PC-3 (cell line): ENCODE measurements at regions not wholly inside any gene's neighbourhood (a gene's known extent, or its start where the extent isn't known, plus 50 kb on each side); places are given as distances from the start of the nearest gene placed in this dataset.

Experiments used
- CTCF ChIP-seq: fragments of 300-600 bp; sonication (generic); conservative IDR thresholded peaks from 2 replicates; pipeline ENCODE4 v1.5.1; 2017; ENCODE audit warnings: antibody characterized with exemption, low read depth, mild to moderate bottlenecking, low read length
- EZH2phosphoT487 ChIP-seq: fragments of 300-600 bp; sonication (generic); IDR thresholded peaks from 2 replicates; pipeline ENCODE4 v1.6.1; 2018; ENCODE audit warnings: mild to moderate bottlenecking, antibody characterized with exemption, low read length, borderline replicate concordance

- TF ChIP-seq CTCF (no peak), EZH2phosphoT487 (no peak)
Observed at GRCh38 chr5:84506625-84507024, 121.9 kb upstream of the EDIL3 start.
